ENCODE measurements at regions not wholly inside any gene's neighbourhood (a gene's known extent, or its start where the extent isn't known, plus 50 kb on each side); places are given as distances from the start of the nearest gene placed in this dataset.

DNA sequence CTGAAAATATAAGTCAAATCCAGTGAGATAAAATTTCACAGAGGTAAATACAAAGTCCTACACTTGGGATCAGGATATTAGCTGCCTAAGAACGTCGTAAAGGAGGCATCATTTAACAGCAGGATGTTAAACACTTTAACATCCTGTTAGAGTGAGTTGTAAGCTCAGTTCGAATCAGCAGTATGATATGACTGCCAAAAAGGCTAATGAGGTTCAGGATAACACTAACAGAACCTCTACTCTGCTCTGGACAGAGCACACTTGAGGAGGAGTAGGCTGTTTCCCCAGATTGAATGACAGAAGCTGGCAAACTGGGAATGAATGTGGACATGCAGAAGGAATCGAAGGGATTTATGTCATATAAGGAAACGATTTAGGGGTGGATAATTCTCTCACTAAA, 227.1 kb upstream of the CD96 start:
- intact Hi-C loops (cut with micrococcal nuclease) = no loop called here
- no peak for ATAC-seq (ENCODE audit: low read depth)
- H3K9me3 Mint-ChIP-seq = no peaks in the 10 kb centered on the region
- ChIA-PET CTCF (no interaction called here), POLR2A (no interaction called here)
- TF ChIP-seq, protein P1, sequence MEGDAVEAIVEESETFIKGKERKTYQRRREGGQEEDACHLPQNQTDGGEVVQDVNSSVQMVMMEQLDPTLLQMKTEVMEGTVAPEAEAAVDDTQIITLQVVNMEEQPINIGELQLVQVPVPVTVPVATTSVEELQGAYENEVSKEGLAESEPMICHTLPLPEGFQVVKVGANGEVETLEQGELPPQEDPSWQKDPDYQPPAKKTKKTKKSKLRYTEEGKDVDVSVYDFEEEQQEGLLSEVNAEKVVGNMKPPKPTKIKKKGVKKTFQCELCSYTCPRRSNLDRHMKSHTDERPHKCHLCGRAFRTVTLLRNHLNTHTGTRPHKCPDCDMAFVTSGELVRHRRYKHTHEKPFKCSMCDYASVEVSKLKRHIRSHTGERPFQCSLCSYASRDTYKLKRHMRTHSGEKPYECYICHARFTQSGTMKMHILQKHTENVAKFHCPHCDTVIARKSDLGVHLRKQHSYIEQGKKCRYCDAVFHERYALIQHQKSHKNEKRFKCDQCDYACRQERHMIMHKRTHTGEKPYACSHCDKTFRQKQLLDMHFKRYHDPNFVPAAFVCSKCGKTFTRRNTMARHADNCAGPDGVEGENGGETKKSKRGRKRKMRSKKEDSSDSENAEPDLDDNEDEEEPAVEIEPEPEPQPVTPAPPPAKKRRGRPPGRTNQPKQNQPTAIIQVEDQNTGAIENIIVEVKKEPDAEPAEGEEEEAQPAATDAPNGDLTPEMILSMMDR (IDR thresholded peaks at IDR 0.05) = no peak
- H3K27ac Mint-ChIP-seq = no peak overlapping the region
- DNase-seq = no peak
- peaks cover 16% of the 10 kb centered on the region for H3K4me1 Mint-ChIP-seq
- H3K27me3 Mint-ChIP-seq = no peaks in the 10 kb centered on the region
- no peak overlapping the region for H3K4me3 Mint-ChIP-seq
- no peaks in the 10 kb centered on the region for H3K36me3 Mint-ChIP-seq (ENCODE audit: low read depth)

DNA sequence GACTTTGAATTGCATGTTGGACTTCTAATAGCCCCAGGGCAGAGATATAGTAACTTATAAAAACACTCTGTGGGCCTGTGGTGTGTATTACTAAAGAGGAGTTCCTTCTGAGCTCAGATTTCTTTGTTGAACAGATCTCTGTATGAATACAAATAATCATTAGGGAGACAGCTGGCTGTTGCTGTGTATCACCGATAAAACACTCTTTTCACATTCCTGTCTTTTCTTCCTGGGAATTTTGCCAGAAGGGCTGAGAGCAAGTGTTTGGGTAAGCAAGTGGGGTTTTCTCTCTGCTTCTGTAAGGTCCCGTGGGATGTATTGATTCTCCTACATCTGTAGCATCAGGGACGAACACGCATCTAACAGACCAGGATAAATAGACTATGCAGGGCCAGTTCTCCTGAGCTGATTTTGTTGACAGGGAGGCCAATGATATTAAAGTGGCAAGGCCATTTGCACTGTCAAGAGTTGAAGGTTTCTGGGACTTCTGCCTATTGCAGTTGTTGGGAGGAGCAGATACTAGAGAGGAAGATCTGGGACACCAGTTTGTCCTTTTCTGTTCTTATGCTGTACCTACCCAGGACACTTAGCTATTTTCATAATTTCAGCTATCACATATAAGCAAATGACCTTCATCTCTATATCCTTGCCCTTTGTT, 225.9 kb upstream of the CD96 start:
- ChIA-PET POLR2A (no interaction called here), CTCF (no interaction called here)
- H3K27ac Mint-ChIP-seq = no peak overlapping the region
- no peaks in the 10 kb centered on the region for H3K9me3 Mint-ChIP-seq
- DNase-seq (no peak), ATAC-seq (ENCODE audit: low read depth) (no peak)
- no peaks in the 10 kb centered on the region for H3K27me3 Mint-ChIP-seq
- peaks cover 11% of the 10 kb centered on the region for H3K4me1 Mint-ChIP-seq
- H3K36me3 Mint-ChIP-seq (ENCODE audit: low read depth) = no peaks in the 10 kb centered on the region
- intact Hi-C loops (cut with micrococcal nuclease) = no loop called here
- H3K4me3 Mint-ChIP-seq = no peak overlapping the region
- TF ChIP-seq, protein P1 (IDR thresholded peaks at IDR 0.05) = no peak

- POLR2A ChIA-PET = no interaction called here
- ATAC-seq (ENCODE audit: low read depth) (no peak), DNase-seq (no peak)
- CTCF ChIA-PET = interaction anchor here (1.6 kb wide), 1 partner anchor 9 kb away, joined by 3 read pairs; no protein-coding TSS in a partner anchor
- H3K36me3 Mint-ChIP-seq (ENCODE audit: low read depth) = no peaks in the 10 kb centered on the region
- intact Hi-C loops (cut with micrococcal nuclease) = no loop called here
- H3K4me3 Mint-ChIP-seq = no peak overlapping the region
- H3K4me1 Mint-ChIP-seq = peaks cover 3% of the 10 kb centered on the region
- TF ChIP-seq, protein P1 (IDR thresholded peaks at IDR 0.05) = no peak
- H3K27me3 Mint-ChIP-seq = no peaks in the 10 kb centered on the region
- H3K27ac Mint-ChIP-seq = no peak overlapping the region
- H3K9me3 Mint-ChIP-seq = no peaks in the 10 kb centered on the region
Observed at GRCh38 chr3:111318289-111318688, 223.7 kb upstream of the CD96 start.

GRCh38 chr3:111319598-111319997, 222.4 kb upstream of the CD96 start:
- H3K9me3 Mint-ChIP-seq = no peaks in the 10 kb centered on the region
- CTCF ChIA-PET = no interaction called here

DNA sequence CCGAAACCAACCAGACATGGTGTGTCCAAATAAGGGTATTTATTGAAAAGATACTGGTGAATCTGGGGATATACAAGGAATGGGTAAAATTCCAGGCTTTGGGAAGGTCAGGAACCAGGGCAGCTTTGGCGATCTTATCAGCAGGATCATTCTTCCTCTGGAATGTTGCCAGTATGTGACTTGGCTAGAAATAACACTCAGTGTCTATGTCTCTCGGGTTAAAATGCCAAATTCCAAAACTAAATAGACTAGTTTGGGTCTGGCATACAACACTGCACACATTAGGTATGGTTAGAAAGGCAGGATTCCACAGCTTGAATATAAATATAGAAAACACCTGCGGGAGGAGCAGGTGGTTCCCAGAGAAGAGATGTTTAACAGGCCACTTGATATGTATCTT, 220.2 kb upstream of the CD96 start:
- ATAC-seq (ENCODE audit: low read depth) = no peak
- CTCF ChIA-PET = no interaction called here

More at GRCh38 chr3:111319598-111319997, 222.4 kb upstream of the CD96 start:
- intact Hi-C loops (cut with micrococcal nuclease) = no loop called here
- DNase-seq (no peak), ATAC-seq (ENCODE audit: low read depth) (no peak)
- POLR2A ChIA-PET = interaction anchor here (0.7 kb wide), 1 partner anchor 1000 kb away, joined by 3 read pairs; no protein-coding TSS in a partner anchor
- H3K27ac Mint-ChIP-seq = no peak overlapping the region
- no peak overlapping the region for H3K4me3 Mint-ChIP-seq
- no peaks in the 10 kb centered on the region for H3K27me3 Mint-ChIP-seq
- H3K36me3 Mint-ChIP-seq (ENCODE audit: low read depth) = no peaks in the 10 kb centered on the region
- peaks cover 16% of the 10 kb centered on the region for H3K4me1 Mint-ChIP-seq
- TF ChIP-seq, protein P1 (IDR thresholded peaks at IDR 0.05) = no peak

More for the DNA sequence above, 220.2 kb upstream of the CD96 start:
- H3K27me3 Mint-ChIP-seq = no peaks in the 10 kb centered on the region
- no peak for DNase-seq
- peaks cover 30% of the 10 kb centered on the region for H3K4me1 Mint-ChIP-seq
- intact Hi-C loops (cut with micrococcal nuclease) = no loop called here
- H3K27ac Mint-ChIP-seq = no peak overlapping the region
- H3K9me3 Mint-ChIP-seq = no peaks in the 10 kb centered on the region
- POLR2A ChIA-PET = no interaction called here
- H3K4me3 Mint-ChIP-seq = no peak overlapping the region
- H3K36me3 Mint-ChIP-seq (ENCODE audit: low read depth) = no peaks in the 10 kb centered on the region
- TF ChIP-seq, protein P1 (IDR thresholded peaks at IDR 0.05) = no peak

Data from activated B cell treated with CpG ODN at 0.5 μM for 24 hours (primary cell).